Vagina (tissue), 2 donors: ENCODE measurements at regions not wholly inside any gene's neighbourhood (a gene's known extent, or its start where the extent isn't known, plus 50 kb on each side); places are given as distances from the start of the nearest gene placed in this dataset.

Experiments used
- CTCF ChIP-seq, 3 experiments: fragments of 450-650 bp in 2 of 3; fragments of 200-600 bp in 1 of 3; sonication (generic) in 1 of 3; IDR thresholded peaks; one replicate each; pipeline ENCODE4 v1.5.1; 2017 to 2019; ENCODE audit warnings: antibody characterized with exemption in 3 of 3, mild to moderate bottlenecking in 2 of 3, moderate library complexity in 2 of 3
- POLR2A ChIP-seq, 2 donors: fragments of 450-650 bp; IDR thresholded peaks; one replicate each; pipeline ENCODE4 v1.6.1; 2017; ENCODE audit warnings: antibody characterized with exemption in 2 of 2, mild to moderate bottlenecking in 2 of 2, moderate library complexity in 2 of 2

- no peak for TF ChIP-seq CTCF (IDR thresholded peaks at IDR 0.05)
- no peak for TF ChIP-seq POLR2A (IDR thresholded peaks at IDR 0.05)
Observed at GRCh38 chr7:115211171-115211570, 289.3 kb downstream of the MDFIC start.
